HG02852 (cell line): ENCODE measurements at regions not wholly inside any gene's neighbourhood (a gene's known extent, or its start where the extent isn't known, plus 50 kb on each side); places are given as distances from the start of the nearest gene placed in this dataset.

Source experiments
- ATAC-seq: cut with Tn5 transposase; IDR thresholded peaks from one replicate; pipeline ENCODE4 v1.9.1; 2021; ENCODE audit warnings: mild to moderate bottlenecking, moderate library complexity; ENCODE audit not compliant: unreplicated experiment

- ATAC-seq = no peak
Measured at GRCh38 chr13:95445131-95445530, 107.4 kb upstream of the CLDN10 start.

GRCh38 chr13:95447814-95448213 is 104.7 kb upstream of the CLDN10 start:
- ATAC-seq = no peak

- ATAC-seq = no peak
Measured at GRCh38 chr13:95451656-95452055, 100.9 kb upstream of the CLDN10 start.

- ATAC-seq = no peak
Measured at GRCh38 chr13:95452375-95452774, 100.1 kb upstream of the CLDN10 start.

- no peak for ATAC-seq
Measured at GRCh38 chr13:95455782-95456181, 96.7 kb upstream of the CLDN10 start.

- no peak for ATAC-seq
Measured at GRCh38 chr13:95456815-95457214, 95.7 kb upstream of the CLDN10 start.

GRCh38 chr13:95457294-95457693 is 95.2 kb upstream of the CLDN10 start:
- peak; percentile 100 for ATAC-seq

GRCh38 chr13:95462801-95463200 is 89.7 kb upstream of the CLDN10 start:
- no peak for ATAC-seq

GRCh38 chr13:95463531-95463930 is 89.0 kb upstream of the CLDN10 start:
- no peak for ATAC-seq

GRCh38 chr13:95470574-95471366 is 81.8 kb upstream of the CLDN10 start:
- no peak for ATAC-seq

GRCh38 chr13:95471960-95472359 is 80.6 kb upstream of the CLDN10 start:
- ATAC-seq = no peak

- no peak for ATAC-seq
Measured at GRCh38 chr13:95474992-95475391, 77.5 kb upstream of the CLDN10 start.

GRCh38 chr13:95477187-95477586 is 75.3 kb upstream of the CLDN10 start:
- ATAC-seq = no peak

- ATAC-seq = peak; percentile 7
Measured at GRCh38 chr13:95479731-95480130, 72.8 kb upstream of the CLDN10 start.

- ATAC-seq = peak; percentile 53
Measured at GRCh38 chr13:95480131-95480545, 72.4 kb upstream of the CLDN10 start.

- ATAC-seq = no peak
Measured at GRCh38 chr13:95480791-95481780, 71.4 kb upstream of the CLDN10 start.

- ATAC-seq = no peak
Measured at GRCh38 chr13:95484052-95484451, 68.5 kb upstream of the CLDN10 start.

- ATAC-seq = no peak
Measured at GRCh38 chr13:95485045-95485517, 67.4 kb upstream of the CLDN10 start.

- ATAC-seq = no peak
Measured at GRCh38 chr13:95485518-95486144, 66.9 kb upstream of the CLDN10 start.

GRCh38 chr13:95492044-95492801 is 60.3 kb upstream of the CLDN10 start:
- ATAC-seq = no peak
